GM12878 (cell line): ENCODE measurements at regions not wholly inside any gene's neighbourhood (a gene's known extent, or its start where the extent isn't known, plus 50 kb on each side); places are given as distances from the start of the nearest gene placed in this dataset.

Experiments used
- ATF2 ChIP-seq: IDR thresholded peaks from 2 replicates; pipeline ENCODE4 v1.6.1; 2012; ENCODE audit warnings: low read length, inconsistent platforms
- EED ChIP-seq: sonication (generic); IDR thresholded peaks from 2 replicates; pipeline ENCODE4 v1.6.1; 2016; ENCODE audit warnings: antibody characterized with exemption, low read depth
- EP300 ChIP-seq, 2 experiments: fragments of 150-350 bp in 1 of 2; IDR thresholded peaks; 2 replicates each; pipeline ENCODE4 v1.6.1; 2011 to 2012; ENCODE audit warnings: low read depth in 2 of 2, low read length in 2 of 2, borderline replicate concordance in 1 of 2, improper control_type of control experiment in 1 of 2, inconsistent platforms in 1 of 2; ENCODE audit not compliant: control insufficient read depth in 1 of 2
- IKZF1 ChIP-seq: fragments of 450-650 bp; conservative IDR thresholded peaks from 2 replicates; pipeline ENCODE4 v1.6.1; 2017; ENCODE audit warnings: antibody characterized with exemption, mild to moderate bottlenecking
- IRF4 ChIP-seq: IDR thresholded peaks from 2 replicates; pipeline ENCODE4 v1.6.1; 2011; ENCODE audit warnings: low read depth, low read length
- JUNB ChIP-seq: IDR thresholded peaks from 2 replicates; pipeline ENCODE4 v1.6.1; 2016; ENCODE audit warnings: antibody characterized with exemption, mild to moderate bottlenecking
- MTA2 ChIP-seq: fragments of 450-650 bp; IDR thresholded peaks from 2 replicates; pipeline ENCODE4 v1.6.1; 2016; ENCODE audit warnings: low read depth, mild to moderate bottlenecking, moderate library complexity
- MYC ChIP-seq: IDR thresholded peaks from 2 replicates; pipeline ENCODE4 v1.6.1; 2011; ENCODE audit warnings: mild to moderate bottlenecking, low read length, moderate library complexity, inconsistent platforms; ENCODE audit not compliant: insufficient read depth, insufficient replicate concordance, insufficient read length, severe bottlenecking
- NBN ChIP-seq: fragments of 450-650 bp; IDR thresholded peaks from 2 replicates; pipeline ENCODE4 v1.6.1; 2016
- PML ChIP-seq: IDR thresholded peaks from 2 replicates; pipeline ENCODE4 v1.6.1; 2012; ENCODE audit warnings: low read length, inconsistent platforms
- RCOR1 ChIP-seq: conservative IDR thresholded peaks from 2 replicates; pipeline ENCODE4 v1.6.1; 2012; ENCODE audit warnings: low read depth, low read length, improper control_type of control experiment
- SIN3A ChIP-seq: IDR thresholded peaks from 2 replicates; pipeline ENCODE4 v1.6.1; 2012; ENCODE audit warnings: low read depth, low read length, improper control_type of control experiment
- SP1 ChIP-seq: IDR thresholded peaks from one replicate; pipeline ENCODE4 v1.6.1; 2011; ENCODE audit warnings: low read depth, low read length
- SRF ChIP-seq, 2 experiments: IDR thresholded peaks; 2 replicates each; pipeline ENCODE4 v1.6.1; 2011; ENCODE audit warnings: low read depth in 2 of 2, low read length in 2 of 2, mild to moderate bottlenecking in 1 of 2, moderate library complexity in 1 of 2
- TCF7 ChIP-seq: IDR thresholded peaks from 2 replicates; pipeline ENCODE4 v1.6.1; 2014; ENCODE audit warnings: antibody characterized with exemption, borderline replicate concordance
- ZNF24 ChIP-seq: fragments of 450-650 bp; IDR thresholded peaks from 2 replicates; pipeline ENCODE4 v1.6.1; 2017; ENCODE audit warnings: antibody characterized with exemption, mild to moderate bottlenecking
- TF ChIP-seq, protein P1 (sequence below): fragments of 450-650 bp; IDR thresholded peaks from 2 replicates; pipeline ENCODE4 v1.6.1; 2016; ENCODE audit warnings: mild to moderate bottlenecking
- TF ChIP-seq, protein P2 (sequence below): fragments of 450-650 bp; IDR thresholded peaks from 2 replicates; pipeline ENCODE4 v1.6.1; 2017; ENCODE audit warnings: low read depth, mild to moderate bottlenecking, moderate library complexity
- TF ChIP-seq, protein P3 (sequence below): fragments of 450-650 bp; IDR thresholded peaks from 2 replicates; pipeline ENCODE4 v1.6.1; 2016; ENCODE audit warnings: mild to moderate bottlenecking, moderate library complexity, borderline replicate concordance

- TF ChIP-seq ATF2 (peak; percentile 83), JUNB (peak; percentile 99), IKZF1 (peak; percentile 95), EED (peak; percentile 95), SRF (IDR thresholded peaks at IDR 0.05; ENCODE audit: low read depth in 2 of 2, low read length in 2 of 2) (peak in 1 of 2 experiments; percentile 71; a peak in 1 of 4 replicates), SIN3A (no peak), SP1 (peak; percentile 49), EP300 (IDR thresholded peaks at IDR 0.05; ENCODE audit: borderline replicate concordance in 1 of 2, control insufficient read depth in 1 of 2, low read depth in 2 of 2, low read length in 2 of 2) (peak; percentile 64 to 95; a peak in 3 of 4 replicates), IRF4 (peak; percentile 97), MTA2 (peak; percentile 92), ZNF24 (peak; percentile 63; the same call in 1 of the 2 replicates), PML (no peak), RCOR1 (0 out of 2 replicates have a peak, but pooled peaks have one; percentile 48), NBN (peak; percentile 59; the same call in 1 of the 2 replicates), TCF7 (0 out of 2 replicates have a peak, but pooled peaks have one; percentile 23), MYC (no peak)
- TF ChIP-seq, protein P1, sequence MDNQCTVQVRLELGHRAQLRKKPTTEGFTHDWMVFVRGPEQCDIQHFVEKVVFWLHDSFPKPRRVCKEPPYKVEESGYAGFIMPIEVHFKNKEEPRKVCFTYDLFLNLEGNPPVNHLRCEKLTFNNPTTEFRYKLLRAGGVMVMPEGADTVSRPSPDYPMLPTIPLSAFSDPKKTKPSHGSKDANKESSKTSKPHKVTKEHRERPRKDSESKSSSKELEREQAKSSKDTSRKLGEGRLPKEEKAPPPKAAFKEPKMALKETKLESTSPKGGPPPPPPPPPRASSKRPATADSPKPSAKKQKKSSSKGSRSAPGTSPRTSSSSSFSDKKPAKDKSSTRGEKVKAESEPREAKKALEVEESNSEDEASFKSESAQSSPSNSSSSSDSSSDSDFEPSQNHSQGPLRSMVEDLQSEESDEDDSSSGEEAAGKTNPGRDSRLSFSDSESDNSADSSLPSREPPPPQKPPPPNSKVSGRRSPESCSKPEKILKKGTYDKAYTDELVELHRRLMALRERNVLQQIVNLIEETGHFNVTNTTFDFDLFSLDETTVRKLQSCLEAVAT, result peak; percentile 70; the same call in 1 of the 2 replicates
- TF ChIP-seq, protein P2, sequence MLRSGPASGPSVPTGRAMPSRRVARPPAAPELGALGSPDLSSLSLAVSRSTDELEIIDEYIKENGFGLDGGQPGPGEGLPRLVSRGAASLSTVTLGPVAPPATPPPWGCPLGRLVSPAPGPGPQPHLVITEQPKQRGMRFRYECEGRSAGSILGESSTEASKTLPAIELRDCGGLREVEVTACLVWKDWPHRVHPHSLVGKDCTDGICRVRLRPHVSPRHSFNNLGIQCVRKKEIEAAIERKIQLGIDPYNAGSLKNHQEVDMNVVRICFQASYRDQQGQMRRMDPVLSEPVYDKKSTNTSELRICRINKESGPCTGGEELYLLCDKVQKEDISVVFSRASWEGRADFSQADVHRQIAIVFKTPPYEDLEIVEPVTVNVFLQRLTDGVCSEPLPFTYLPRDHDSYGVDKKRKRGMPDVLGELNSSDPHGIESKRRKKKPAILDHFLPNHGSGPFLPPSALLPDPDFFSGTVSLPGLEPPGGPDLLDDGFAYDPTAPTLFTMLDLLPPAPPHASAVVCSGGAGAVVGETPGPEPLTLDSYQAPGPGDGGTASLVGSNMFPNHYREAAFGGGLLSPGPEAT, result peak; percentile 87
- TF ChIP-seq, protein P3, sequence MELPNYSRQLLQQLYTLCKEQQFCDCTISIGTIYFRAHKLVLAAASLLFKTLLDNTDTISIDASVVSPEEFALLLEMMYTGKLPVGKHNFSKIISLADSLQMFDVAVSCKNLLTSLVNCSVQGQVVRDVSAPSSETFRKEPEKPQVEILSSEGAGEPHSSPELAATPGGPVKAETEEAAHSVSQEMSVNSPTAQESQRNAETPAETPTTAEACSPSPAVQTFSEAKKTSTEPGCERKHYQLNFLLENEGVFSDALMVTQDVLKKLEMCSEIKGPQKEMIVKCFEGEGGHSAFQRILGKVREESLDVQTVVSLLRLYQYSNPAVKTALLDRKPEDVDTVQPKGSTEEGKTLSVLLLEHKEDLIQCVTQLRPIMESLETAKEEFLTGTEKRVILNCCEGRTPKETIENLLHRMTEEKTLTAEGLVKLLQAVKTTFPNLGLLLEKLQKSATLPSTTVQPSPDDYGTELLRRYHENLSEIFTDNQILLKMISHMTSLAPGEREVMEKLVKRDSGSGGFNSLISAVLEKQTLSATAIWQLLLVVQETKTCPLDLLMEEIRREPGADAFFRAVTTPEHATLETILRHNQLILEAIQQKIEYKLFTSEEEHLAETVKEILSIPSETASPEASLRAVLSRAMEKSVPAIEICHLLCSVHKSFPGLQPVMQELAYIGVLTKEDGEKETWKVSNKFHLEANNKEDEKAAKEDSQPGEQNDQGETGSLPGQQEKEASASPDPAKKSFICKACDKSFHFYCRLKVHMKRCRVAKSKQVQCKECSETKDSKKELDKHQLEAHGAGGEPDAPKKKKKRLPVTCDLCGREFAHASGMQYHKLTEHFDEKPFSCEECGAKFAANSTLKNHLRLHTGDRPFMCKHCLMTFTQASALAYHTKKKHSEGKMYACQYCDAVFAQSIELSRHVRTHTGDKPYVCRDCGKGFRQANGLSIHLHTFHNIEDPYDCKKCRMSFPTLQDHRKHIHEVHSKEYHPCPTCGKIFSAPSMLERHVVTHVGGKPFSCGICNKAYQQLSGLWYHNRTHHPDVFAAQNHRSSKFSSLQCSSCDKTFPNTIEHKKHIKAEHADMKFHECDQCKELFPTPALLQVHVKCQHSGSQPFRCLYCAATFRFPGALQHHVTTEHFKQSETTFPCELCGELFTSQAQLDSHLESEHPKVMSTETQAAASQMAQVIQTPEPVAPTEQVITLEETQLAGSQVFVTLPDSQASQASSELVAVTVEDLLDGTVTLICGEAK, result no peak
Measured at GRCh38 chr15:96234109-96234892, 96.2 kb upstream of the NR2F2 start (continued).
